ENCODE measurements at regions not wholly inside any gene's neighbourhood (a gene's known extent, or its start where the extent isn't known, plus 50 kb on each side); places are given as distances from the start of the nearest gene placed in this dataset.

GRCh38 chr12:108046135-108046534, 83.0 kb upstream of the WSCD2 start:
- no peak for TF ChIP-seq EP300 (IDR thresholded peaks at IDR 0.05; ENCODE audit: low read depth)
- DNase-seq = no peak
- peaks cover 0 to 7% (median 5%) of the 10 kb centered on the region in 4 donors for H3K4me1 ChIP-seq
- H3K27ac ChIP-seq = peak overlapping the region in 2 of 4 donors; percentile 65 to 66
- no peaks in the 10 kb centered on the region for H3K9me3 ChIP-seq
- no peaks in the 10 kb centered on the region for H3K36me3 ChIP-seq
- intact Hi-C loops (cut with DNase I; ENCODE audit: low total_unique reads) (no loop called here), in situ Hi-C loops (cut with MboI; ENCODE audit: low pct_ligation_motif_present in 1 of 4, low pct_unique_long_range_greater_than_20kb in 1 of 4, low sequenced_read_pairs in 3 of 4) (no loop called here)
- no peak overlapping the region for H3K4me3 ChIP-seq
- 83 to 89% methylated on average over 5 to 10 of the region's 10 CpGs for WGBS, 2 donors (ENCODE audit: low coverage in 1 of 2)
- H3K27me3 ChIP-seq = no peaks in the 10 kb centered on the region

GRCh38 chr12:108046650-108047049, 82.4 kb upstream of the WSCD2 start:
- TF ChIP-seq POLR2AphosphoS5 (IDR thresholded peaks at IDR 0.05) (no peak), EP300 (IDR thresholded peaks at IDR 0.05; ENCODE audit: low read depth) (no peak)
- Histone ChIP-seq H3K4me3 (no peak overlapping the region), H3K4me1 (peaks cover 0 to 7% (median 5%) of the 10 kb centered on the region in 4 donors), H3K27me3 (no peaks in the 10 kb centered on the region), H3K36me3 (no peaks in the 10 kb centered on the region), H3K27ac (peak overlapping the region in 3 of 4 donors; percentile 14 to 66 (median 65)), H3K9me3 (no peaks in the 10 kb centered on the region)
- intact Hi-C loops (cut with DNase I; ENCODE audit: low total_unique reads) (no loop called here), in situ Hi-C loops (cut with MboI; ENCODE audit: low pct_ligation_motif_present in 1 of 4, low pct_unique_long_range_greater_than_20kb in 1 of 4, low sequenced_read_pairs in 3 of 4) (no loop called here)
- WGBS, 2 donors (ENCODE audit: low coverage in 1 of 2) = 68 to 100% methylated on average over 1 to 12 of the region's 12 CpGs
- DNase-seq = no peak

- in situ Hi-C loops (cut with MboI; ENCODE audit: low pct_ligation_motif_present in 1 of 4, low pct_unique_long_range_greater_than_20kb in 1 of 4, low sequenced_read_pairs in 3 of 4) (no loop called here), intact Hi-C loops (cut with DNase I; ENCODE audit: low total_unique reads) (no loop called here)
- Histone ChIP-seq H3K27ac (peak overlapping the region in 3 of 4 donors; percentile 14 to 66 (median 65)), H3K27me3 (no peaks in the 10 kb centered on the region), H3K4me1 (peaks cover 0 to 7% (median 5%) of the 10 kb centered on the region in 4 donors), H3K36me3 (no peaks in the 10 kb centered on the region), H3K9me3 (no peaks in the 10 kb centered on the region), H3K4me3 (no peak overlapping the region)
- WGBS, 2 donors (ENCODE audit: low coverage in 1 of 2) = 34 to 53% methylated on average over 2 to 5 of the region's 5 CpGs
- no peak for DNase-seq
- peak in 2 of 3 donors; percentile 25 to 45 for TF ChIP-seq POLR2AphosphoS5 (IDR thresholded peaks at IDR 0.05)
- no peak for TF ChIP-seq POLR2A (IDR thresholded peaks at IDR 0.05)
Observed at GRCh38 chr12:108047071-108047550, 82.0 kb upstream of the WSCD2 start.

GRCh38 chr12:108048686-108049085, 80.4 kb upstream of the WSCD2 start:
- TF ChIP-seq EP300 (IDR thresholded peaks at IDR 0.05; ENCODE audit: low read depth) = no peak
- no peak for TF ChIP-seq POLR2AphosphoS5 (IDR thresholded peaks at IDR 0.05)
- no peak for TF ChIP-seq CTCF (IDR thresholded peaks at IDR 0.05)
- H3K9me3 ChIP-seq = no peaks in the 10 kb centered on the region
- H3K36me3 ChIP-seq = no peaks in the 10 kb centered on the region
- no peaks in the 10 kb centered on the region for H3K27me3 ChIP-seq
- peaks cover 0 to 7% (median 5%) of the 10 kb centered on the region in 4 donors for H3K4me1 ChIP-seq
- in situ Hi-C loops (cut with MboI; ENCODE audit: low pct_ligation_motif_present in 1 of 4, low pct_unique_long_range_greater_than_20kb in 1 of 4, low sequenced_read_pairs in 3 of 4) (no loop called here), intact Hi-C loops (cut with DNase I; ENCODE audit: low total_unique reads) (no loop called here)
- H3K27ac ChIP-seq = no peak overlapping the region
- H3K4me3 ChIP-seq = no peak overlapping the region
- 66 to 80% methylated on average over 1 to 5 of the region's 5 CpGs for WGBS, 2 donors (ENCODE audit: low coverage in 1 of 2)
- no peak for DNase-seq

GRCh38 chr12:108050696-108051095, 78.4 kb upstream of the WSCD2 start:
- H3K4me3 ChIP-seq = no peak overlapping the region
- no peak overlapping the region for H3K27ac ChIP-seq
- no peak for DNase-seq
- no peaks in the 10 kb centered on the region for H3K36me3 ChIP-seq
- no peaks in the 10 kb centered on the region for H3K9me3 ChIP-seq
- in situ Hi-C loops (cut with MboI; ENCODE audit: low pct_ligation_motif_present in 1 of 4, low pct_unique_long_range_greater_than_20kb in 1 of 4, low sequenced_read_pairs in 3 of 4) = no loop called here
- intact Hi-C loops (cut with DNase I; ENCODE audit: low total_unique reads) = no loop called here
- WGBS, 2 donors (ENCODE audit: low coverage in 1 of 2) = 76 to 80% methylated on average over 3 to 5 of the region's 5 CpGs
- no peak for TF ChIP-seq EP300 (IDR thresholded peaks at IDR 0.05; ENCODE audit: low read depth)
- TF ChIP-seq POLR2AphosphoS5 (IDR thresholded peaks at IDR 0.05) = no peak
- no peak for TF ChIP-seq POLR2A (IDR thresholded peaks at IDR 0.05)
- TF ChIP-seq CTCF (IDR thresholded peaks at IDR 0.05) = no peak
- peaks cover 0 to 7% (median 5%) of the 10 kb centered on the region in 4 donors for H3K4me1 ChIP-seq
- H3K27me3 ChIP-seq = no peaks in the 10 kb centered on the region

- TF ChIP-seq POLR2A (IDR thresholded peaks at IDR 0.05) (no peak), CTCF (IDR thresholded peaks at IDR 0.05) (no peak), POLR2AphosphoS5 (IDR thresholded peaks at IDR 0.05) (no peak), EP300 (IDR thresholded peaks at IDR 0.05; ENCODE audit: low read depth) (no peak)
- Histone ChIP-seq H3K9me3 (no peaks in the 10 kb centered on the region), H3K36me3 (no peaks in the 10 kb centered on the region), H3K27ac (no peak overlapping the region), H3K27me3 (no peaks in the 10 kb centered on the region), H3K4me1 (peaks cover 0 to 3% (median 0%) of the 10 kb centered on the region in 4 donors), H3K4me3 (no peak overlapping the region)
- 39 to 52% methylated on average over 4 to 5 of the region's 5 CpGs for WGBS, 2 donors (ENCODE audit: low coverage in 1 of 2)
- intact Hi-C loops (cut with DNase I; ENCODE audit: low total_unique reads) = no loop called here
- DNase-seq = no peak
- in situ Hi-C loops (cut with MboI; ENCODE audit: low pct_ligation_motif_present in 1 of 4, low pct_unique_long_range_greater_than_20kb in 1 of 4, low sequenced_read_pairs in 3 of 4) = no loop called here
Observed at GRCh38 chr12:108052260-108052659, 76.8 kb upstream of the WSCD2 start.
